Astrocyte of the hippocampus (primary cell): ENCODE measurements at regions not wholly inside any gene's neighbourhood (a gene's known extent, or its start where the extent isn't known, plus 50 kb on each side); places are given as distances from the start of the nearest gene placed in this dataset.

Experiments used
- DNase-seq: peaks from one replicate; pipeline ENCODE4 v3.0.0; 2011; ENCODE audit warnings: low read depth, low spot score

DNA sequence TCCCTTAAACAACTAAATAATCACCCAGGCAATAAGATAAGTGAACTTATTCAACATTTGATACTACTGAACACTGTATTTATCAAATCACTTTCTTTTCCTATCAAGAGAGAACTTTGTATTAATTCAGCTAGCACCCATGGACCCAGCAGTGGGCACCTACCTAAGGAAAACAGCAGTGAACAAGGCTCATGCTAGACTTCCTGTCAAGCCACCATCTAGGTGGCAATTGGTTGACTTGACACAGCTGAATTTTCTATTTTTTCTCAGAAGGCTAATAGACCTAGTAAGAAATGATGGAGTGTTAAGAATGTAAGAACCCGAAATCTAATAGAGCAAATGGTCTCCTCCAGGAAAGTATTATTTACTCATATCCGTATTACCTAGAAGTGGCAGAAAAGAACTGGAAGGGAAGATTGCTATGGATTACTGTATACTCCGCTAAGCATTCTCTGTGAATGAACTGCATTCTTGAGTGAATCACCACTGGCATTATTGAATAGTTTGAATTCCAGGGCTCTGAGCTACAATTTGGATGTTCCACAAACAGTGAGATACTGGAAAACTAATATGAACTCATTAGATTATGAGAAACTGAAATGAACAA, 988.2 kb upstream of the CDH2 start:
- DNase-seq = peak; percentile 88

DNA sequence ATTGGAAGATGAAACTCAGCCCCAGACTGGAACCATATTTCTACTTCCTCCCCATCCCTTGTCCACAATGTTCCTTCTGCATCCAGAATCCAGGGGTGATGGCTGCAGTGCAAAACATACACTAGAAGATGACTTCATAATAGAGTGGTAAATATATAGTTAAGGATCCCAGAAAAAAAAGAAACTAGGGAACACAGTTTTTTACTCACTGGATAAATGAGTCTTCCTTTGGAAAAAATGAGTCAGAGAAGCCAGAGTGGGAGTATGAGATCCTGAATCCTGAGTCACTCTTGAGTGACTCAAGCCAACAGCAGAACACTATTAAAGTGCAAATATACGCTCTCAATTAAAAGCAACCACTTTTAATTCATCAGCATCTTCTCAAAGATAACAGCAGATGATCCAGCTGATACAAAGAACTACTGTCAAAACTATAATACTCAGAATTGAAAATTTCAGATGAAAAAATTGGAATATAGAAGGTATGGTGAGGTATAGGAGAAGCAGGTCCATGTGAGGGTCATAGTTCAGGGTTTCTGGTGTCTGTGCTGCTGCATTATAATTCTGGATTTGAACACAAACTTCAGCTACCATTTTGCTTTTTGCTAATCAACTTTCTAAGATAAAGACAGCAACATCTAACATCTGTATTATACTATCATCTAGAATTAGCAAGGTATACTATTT, 987.2 kb upstream of the CDH2 start:
- peak; percentile 89 for DNase-seq

DNA sequence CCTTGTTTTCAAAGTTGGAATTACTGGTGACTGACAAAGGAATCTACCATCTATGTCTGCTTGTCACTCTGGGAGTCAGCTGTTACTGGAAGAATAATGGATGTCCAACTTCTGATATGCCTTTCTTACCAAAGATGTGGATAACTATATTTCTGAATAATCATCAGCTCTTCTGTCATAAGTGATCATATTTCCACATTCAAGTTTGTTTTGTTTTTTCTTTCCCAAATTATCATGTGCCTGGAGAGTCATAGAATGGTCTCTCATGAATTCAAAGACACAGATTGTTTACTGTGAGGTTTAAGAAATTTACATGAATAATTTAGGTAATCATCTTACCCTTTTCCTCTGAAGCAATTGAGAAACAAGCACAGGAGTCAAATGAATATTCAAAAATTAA, 986.7 kb upstream of the CDH2 start:
- DNase-seq = no peak

DNA sequence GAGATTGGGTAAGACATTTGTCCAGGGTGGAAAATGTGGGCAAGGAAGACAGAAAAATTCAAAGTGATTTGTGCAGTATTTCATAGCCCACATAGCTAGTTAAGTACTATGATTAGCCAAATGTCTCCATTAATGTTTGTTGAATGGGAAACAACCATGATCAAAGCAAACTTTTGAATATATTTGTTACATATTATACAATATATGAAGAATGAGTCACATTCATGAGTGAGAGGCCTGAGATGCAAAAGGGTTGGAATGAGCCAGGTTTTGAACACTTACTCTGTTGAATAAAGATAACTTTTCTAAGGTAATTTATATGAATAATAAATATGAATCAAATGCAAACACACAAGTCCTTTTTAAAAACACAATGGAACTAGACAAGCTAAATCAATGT, 984.5 kb upstream of the CDH2 start:
- DNase-seq = no peak

DNA sequence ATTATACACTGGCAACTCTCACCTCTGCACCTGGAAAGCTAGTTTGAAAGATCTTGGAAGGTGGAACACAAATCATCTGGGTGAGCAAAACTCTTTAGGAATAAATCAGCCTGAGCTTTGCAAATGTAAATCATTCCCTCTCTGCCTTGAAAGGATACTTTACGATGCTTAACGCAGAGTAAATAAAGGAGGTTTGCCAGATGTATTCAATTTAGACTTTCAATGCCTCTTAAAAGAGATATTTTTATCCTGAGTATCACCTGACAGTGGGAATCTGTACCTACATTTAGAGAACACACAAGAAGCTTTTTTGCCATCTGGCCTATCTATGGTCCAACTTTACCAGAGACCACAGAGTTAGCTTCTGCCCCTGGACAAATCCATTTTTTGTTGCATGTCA, 983.2 kb upstream of the CDH2 start:
- no peak for DNase-seq

DNA sequence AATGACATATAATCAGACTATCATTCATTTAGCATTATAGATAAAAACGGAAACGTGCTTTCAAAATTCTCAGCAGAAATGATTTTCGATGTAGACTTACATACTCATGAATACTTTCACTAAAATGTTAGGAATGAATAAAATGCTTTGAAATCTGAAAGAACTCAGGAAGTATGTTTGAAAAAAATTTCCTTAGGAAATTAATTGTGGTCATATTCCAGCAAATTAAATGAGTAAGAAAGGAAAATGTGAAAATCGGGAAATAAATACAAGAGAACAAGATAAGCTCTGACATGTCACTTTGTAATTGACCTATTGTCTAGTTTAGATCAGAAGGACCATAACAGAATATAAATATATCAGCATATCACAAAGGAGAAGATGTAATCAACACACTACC, 981.0 kb upstream of the CDH2 start:
- DNase-seq = no peak

DNA sequence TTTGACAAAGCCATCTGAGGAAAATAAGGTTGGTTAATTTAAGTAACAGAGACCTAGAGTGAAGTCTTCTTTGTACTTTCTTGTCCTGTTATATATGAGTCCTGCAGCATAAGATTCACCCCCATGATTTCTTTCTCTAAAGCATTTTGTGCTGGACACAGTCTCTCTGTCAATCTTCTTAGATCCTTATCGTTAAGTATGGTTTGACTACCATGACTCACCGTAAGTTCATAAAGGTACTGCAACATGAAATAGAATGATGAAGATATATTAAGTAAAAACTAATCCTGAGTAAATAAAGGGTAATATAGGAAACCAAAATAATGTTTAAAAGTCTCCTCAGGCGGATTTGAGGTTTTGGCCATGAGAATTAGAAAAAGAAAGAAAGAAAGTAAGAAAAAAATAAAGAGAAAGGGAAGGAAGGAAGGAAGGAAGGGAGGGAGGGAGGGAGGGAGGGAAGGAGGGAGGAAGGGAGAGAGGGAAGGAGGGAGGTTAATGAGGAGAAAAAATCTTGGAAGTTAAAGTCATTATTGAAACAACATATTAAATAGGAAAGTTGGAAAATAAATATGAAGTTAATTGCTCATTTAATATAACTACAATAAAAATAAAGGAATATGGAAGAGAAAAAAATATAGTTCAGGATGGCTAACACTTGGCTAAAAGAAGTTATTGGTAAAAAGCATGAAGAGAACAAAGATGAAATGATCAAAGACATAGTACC, 980.3 kb upstream of the CDH2 start:
- DNase-seq = peak; percentile 41

DNA sequence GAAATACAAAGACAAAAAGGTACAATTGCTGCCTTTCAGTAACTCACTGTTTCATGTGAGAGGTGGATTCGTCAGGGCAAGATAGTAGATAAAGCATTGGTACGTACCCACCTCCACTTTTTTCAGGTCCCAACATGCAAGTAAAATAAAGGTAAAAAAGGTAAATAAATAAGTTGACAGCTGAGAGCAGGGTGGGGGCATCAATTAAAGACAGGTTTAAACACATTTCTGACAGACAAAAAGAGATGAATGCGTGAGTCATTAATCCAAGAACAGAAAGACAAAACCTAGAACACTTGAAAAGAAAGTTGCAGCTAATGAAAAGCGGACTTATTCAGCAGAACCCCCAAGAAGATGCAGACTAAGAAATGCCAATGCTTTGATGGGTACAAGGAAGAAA, 979.6 kb upstream of the CDH2 start:
- DNase-seq = no peak

DNA sequence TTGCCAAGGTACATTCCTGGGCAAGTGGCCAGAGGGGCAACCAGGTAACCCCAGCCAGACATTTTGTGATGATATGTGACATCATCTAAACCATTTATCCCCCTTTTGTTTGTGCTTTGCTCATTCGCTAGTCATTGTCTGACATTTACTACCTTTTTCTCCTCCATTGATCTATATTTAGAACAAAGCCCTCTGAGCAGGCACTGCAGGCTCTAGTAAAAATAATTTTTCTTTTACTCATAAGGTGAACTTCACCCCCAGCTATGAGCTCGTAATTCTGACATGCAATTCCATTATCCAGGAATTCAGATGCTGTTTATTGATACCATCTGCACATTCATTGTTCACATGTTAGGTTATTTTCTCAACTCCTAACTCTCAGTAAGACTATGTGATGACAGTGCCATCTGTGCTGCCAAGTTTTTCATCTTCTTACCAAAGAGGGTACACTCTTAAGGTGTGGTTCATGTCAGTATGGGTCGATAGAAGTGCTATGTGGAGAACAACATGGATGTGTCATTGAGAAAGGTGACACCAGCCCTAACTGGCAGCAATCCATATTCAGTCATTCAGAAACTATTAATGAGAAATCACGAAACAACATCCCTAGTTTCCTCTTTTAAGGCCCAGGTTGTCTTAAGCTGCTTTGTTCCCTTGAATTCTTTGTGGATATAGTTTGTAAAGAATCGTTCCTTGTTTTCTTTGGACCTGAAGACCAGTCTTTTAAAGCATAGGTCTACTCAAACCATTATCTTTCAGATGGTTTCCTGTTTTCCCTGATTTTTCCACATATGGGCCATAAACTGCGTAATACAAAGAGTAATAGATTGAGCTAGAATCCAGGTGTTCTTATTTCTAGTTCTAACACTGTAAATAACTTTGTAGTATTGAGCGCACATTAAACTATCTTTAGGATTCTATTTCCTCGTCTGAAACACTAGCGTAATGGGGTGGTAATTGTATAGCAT, 978.1 kb upstream of the CDH2 start:
- DNase-seq = peak; percentile 87

DNA sequence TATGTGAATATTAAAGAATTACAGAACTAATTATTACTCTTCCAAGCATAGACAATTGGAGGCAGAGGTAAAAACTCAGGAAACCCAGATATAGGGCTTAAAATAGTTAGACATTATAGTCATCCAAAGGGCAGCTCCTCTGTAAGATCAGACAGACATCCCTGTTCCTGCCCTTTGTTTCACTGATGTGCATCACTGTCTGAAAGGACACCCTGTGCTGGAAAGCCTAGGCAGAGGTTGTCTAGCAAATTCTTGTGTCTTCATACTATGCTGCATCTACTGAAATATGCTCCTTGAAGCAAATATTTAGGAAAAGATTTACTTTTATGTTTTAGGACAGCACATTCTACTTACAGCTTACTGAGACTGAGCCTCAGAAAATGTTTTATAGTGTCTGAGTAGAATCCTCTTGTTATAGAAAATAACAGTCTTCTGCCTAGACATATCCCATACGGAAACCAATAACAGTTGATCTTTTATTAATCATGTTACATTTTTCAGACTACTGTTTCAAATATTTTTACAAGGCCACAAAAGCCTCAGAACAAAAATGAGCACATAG, 977.3 kb upstream of the CDH2 start:
- peak; percentile 50 for DNase-seq

DNA sequence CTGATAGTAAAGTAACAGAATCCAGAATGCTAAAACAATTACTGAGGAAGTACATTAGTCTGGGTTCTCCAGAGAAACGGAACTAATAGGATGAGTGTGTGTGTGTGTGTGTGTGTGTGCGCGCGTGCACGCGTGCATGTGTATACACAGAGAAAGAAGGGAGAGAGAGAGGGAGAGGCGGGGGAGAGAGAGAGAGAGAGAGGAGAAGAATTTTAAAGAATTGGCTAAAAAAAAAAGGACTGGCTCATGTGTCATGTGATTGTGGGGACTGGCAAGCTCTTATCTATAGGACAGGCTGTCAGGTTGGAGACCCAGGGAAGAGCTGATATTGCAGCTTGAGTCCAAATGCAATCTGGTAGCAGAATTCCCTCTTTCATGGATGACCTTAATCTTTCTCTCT, 976.2 kb upstream of the CDH2 start:
- no peak for DNase-seq

DNA sequence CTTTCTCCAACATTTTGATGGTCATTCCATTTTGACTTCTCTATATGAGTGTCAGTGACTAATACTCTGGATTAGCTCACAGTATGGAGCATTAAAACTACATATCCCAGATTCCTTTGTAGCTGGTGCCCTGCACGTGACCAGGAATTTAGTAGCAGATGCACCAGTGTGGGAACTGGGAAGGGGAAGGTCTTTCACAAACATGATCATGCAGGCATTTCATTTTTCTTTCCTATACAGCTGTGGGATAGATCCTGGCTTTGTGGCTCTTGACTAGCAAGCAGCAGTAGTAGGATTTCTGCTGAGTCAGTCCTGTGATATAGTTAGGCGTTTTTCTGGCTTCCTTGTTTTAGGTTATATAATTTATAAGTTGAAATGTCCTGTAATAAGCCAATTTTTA, 971.0 kb upstream of the CDH2 start:
- DNase-seq = peak; percentile 37

DNA sequence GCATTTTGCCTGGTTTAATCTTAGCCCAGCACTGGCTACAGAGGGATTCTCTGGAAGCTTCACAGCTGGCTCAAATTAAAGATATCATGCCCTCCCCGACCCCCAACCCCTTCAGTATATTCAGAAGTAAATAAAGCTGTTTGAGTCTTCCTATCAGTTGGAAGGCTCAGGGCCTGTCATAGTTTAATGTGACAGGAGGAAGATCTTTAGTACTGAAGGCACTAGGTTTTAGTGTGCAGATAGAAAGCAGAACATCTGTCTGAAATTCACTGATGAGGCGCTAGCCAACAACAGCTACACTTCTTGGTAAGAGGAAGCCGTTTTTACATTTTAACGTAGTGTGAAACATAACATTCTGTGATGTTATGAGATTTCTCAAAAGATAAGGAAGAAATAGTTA, 969.1 kb upstream of the CDH2 start:
- no peak for DNase-seq

DNA sequence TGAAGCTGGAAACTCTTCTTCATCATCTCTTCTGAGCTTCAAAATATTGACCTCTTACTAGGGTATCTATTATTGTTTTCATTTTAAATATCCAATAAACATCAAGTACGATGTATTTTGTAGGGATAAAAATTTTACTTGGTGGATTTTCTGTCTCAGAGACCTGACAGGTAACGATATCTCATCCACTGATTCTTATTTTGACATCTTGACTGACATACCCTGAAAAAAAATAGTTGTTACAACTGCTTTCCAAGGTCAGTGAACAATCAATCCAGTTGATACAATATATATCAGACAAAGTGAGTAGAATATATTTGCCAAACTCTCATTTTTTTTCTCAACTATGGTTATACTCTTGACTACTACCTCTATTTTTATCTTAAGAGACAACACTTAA, 963.7 kb upstream of the CDH2 start:
- no peak for DNase-seq

DNA sequence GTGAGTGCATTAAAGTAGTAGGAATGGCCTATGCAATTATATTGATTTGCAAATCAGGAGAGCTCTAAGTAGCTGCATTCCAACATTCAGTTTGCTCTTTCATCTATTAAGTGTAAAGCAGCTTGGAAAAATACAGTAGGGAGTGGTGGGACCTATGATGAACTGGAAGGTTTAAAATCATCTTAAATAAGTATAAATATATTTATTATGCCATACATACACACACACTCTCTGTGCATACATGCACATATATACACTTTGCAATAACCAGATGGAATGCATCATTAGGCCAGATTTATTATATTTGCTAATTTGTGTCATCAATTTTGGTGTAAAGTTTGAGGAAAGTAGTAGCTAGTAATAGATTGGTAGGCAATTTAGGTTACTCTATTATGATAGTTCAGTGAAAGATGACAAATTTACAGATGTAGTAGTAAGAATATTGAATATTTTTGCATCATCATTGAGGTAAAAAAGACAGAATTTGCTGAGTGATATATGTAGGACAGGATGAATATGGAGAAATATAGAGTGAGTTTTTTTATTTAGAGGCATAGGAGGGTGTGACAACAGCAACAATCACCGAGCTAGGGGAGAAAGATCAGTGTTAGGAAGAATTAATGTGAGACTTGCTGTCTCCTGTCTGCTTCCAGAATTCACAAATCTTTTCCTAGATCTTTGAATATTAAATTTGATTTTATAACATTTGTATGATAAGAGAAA, 961.0 kb upstream of the CDH2 start:
- no peak for DNase-seq

DNA sequence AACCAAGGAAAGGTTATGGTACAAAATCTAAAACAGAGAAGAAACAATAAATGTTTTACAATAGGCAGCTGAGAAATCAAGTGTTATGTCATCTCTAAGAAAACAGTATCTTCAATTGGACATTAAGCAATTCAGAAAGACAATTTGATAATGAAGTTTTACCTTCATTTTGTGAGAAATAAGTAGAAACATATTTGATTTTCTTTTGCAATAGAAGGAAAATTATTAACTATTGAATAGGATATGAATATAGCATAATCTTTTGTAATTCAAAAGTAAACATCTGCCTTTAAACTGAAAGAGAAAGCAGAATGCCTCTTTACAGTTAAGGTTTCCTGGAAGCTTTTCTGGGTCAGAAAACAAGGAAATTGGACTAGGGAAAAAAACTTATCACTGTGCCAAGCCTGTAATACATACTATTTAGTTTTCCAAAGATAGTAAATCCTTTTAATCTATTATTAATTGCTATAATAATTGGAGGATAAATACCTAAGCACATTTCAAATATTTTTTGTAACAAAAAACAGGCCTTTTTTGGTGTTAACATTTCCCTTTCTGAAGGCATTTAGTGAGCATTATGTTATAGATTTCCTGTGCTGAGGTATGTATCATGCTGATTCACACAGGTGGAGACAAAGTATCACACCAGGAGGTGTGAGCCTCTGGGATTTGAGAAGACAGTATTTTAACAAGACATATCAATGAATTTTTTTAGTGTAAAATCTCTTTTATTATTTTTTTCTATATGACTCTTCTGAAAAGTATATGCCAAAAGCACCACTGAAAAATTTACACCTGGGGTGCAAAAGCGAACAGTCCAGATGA, 947.0 kb upstream of the CDH2 start:
- DNase-seq = no peak

DNA sequence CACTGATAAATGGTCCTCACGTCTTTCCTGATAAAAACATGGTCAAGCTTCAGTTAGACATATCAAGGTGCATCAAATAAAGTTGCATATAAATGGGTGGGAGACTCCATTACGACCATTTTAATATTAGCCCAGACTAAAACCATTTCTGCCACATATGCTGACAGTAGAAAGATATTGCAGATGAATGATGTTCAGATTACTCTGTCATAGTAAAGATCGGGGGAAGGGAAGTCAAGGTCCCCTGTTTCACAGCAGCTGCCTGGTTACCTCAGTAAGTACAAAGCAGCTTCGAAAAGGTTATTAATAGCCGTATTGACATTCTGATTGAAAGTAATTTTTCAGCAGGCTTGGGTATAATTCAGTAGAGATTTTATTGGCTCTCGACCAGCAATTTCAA, 927.7 kb upstream of the CDH2 start:
- no peak for DNase-seq

DNA sequence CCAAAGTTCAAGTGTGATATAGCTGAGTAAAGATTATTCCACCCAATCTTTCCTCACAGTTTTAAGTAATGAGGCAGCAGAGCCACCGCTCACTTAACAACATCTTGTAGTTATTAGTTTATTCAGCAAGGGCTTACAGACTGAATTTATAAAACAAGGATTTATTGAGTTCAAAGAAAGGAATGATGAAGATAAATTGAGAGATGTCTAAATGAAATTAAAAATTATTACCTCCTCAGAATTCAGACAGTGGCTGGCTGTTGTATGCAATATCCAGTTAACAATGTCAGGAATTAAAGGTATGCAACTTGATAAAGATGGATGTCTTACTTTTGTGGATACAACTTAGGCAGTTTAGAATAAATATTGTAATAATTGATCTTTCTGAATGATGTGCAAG, 927.3 kb upstream of the CDH2 start:
- DNase-seq = no peak

DNA sequence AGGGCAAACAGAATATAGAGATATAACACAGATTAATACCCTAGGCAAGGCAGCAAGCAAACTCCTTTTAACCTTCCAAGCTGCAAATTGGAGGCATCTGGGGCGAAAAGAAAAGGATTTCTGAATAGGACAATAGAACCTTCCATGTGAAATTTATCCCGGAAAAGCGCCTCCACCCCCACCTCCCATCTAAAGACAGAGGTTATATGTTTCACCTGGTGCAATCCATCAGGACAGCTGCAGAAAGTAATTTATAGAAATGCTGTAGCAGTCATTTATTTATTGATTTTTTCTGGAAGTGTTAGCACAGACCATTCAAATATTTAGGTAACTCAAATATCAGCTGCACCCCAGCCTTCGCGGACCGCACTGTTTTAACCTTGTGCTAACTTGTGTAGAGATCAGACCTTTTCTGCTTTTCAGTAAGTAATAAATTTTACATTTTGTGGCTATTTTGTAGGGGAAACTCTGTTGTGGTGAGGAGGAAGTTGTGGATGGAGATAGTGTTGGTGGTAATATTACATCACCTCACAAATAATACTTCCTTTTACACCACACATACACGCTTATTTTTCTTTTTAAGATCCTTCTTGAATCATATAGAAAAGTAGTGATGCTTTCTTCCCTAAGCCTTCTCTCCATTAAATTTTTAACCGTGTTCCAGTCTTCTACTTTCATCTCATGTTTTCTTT, 919.3 kb upstream of the CDH2 start:
- no peak for DNase-seq
